NCI-H2029 (cell line): ENCODE measurements at regions not wholly inside any gene's neighbourhood (a gene's known extent, or its start where the extent isn't known, plus 50 kb on each side); places are given as distances from the start of the nearest gene placed in this dataset.

Experiments
- DNase-seq: peaks from one replicate; lab custom pipeline; 2025; lab: John Stamatoyannopoulos, UW

GRCh38 chr11:23041001-23041503, 180.8 kb upstream of the CCDC179 start:
- DNase-seq = no peak

- DNase-seq = no peak
These were observed 198.4 kb upstream of the CCDC179 start for GRCh38 chr11:23058656-23059055.

- no peak for DNase-seq
These were observed 203.0 kb upstream of the CCDC179 start for GRCh38 chr11:23063276-23063675.

- no peak for DNase-seq
These were observed 218.2 kb upstream of the CCDC179 start for GRCh38 chr11:23078289-23078971.

- DNase-seq = no peak
These were observed 219.1 kb upstream of the CCDC179 start for GRCh38 chr11:23079382-23079813.

- DNase-seq = no peak
These were observed 227.1 kb upstream of the CCDC179 start for GRCh38 chr11:23087407-23087806.

- DNase-seq = no peak
These were observed 230.4 kb upstream of the CCDC179 start for GRCh38 chr11:23090659-23091058.

- no peak for DNase-seq
These were observed 235.4 kb upstream of the CCDC179 start for GRCh38 chr11:23095650-23096189.

- DNase-seq = no peak
These were observed 237.6 kb upstream of the CCDC179 start for GRCh38 chr11:23097891-23098290.

- DNase-seq = no peak
These were observed 239.0 kb upstream of the CCDC179 start for GRCh38 chr11:23099256-23099655.

GRCh38 chr11:23100726-23101125, 240.5 kb upstream of the CCDC179 start:
- DNase-seq = no peak

GRCh38 chr11:23103416-23103815, 243.1 kb upstream of the CCDC179 start:
- no peak for DNase-seq

- no peak for DNase-seq
These were observed 251.3 kb upstream of the CCDC179 start for GRCh38 chr11:23111527-23111926.

- no peak for DNase-seq
These were observed 252.1 kb upstream of the CCDC179 start for GRCh38 chr11:23112390-23112789.

GRCh38 chr11:23112987-23113886, 253.0 kb upstream of the CCDC179 start:
- DNase-seq = peak; percentile 72

GRCh38 chr11:23113887-23114216, 253.6 kb upstream of the CCDC179 start:
- DNase-seq = no peak

- DNase-seq = no peak
These were observed 263.5 kb upstream of the CCDC179 start for GRCh38 chr11:23123753-23124152.

GRCh38 chr11:23124249-23124648, 264.0 kb upstream of the CCDC179 start:
- no peak for DNase-seq

GRCh38 chr11:23124996-23125395, 264.7 kb upstream of the CCDC179 start:
- no peak for DNase-seq

- no peak for DNase-seq
These were observed 267.4 kb upstream of the CCDC179 start for GRCh38 chr11:23127706-23128105.

GRCh38 chr11:23134627-23135026, 274.4 kb upstream of the CCDC179 start:
- DNase-seq = no peak

GRCh38 chr11:23138761-23139160, 278.5 kb upstream of the CCDC179 start:
- no peak for DNase-seq

GRCh38 chr11:23143022-23143421, 282.7 kb upstream of the CCDC179 start:
- DNase-seq = no peak
